ENCODE measurements at regions not wholly inside any gene's neighbourhood (a gene's known extent, or its start where the extent isn't known, plus 50 kb on each side); places are given as distances from the start of the nearest gene placed in this dataset.
"Not testable (repeated sequence)": the region's sequence is repeated elsewhere in the genome, so short reads cannot be mapped to it uniquely, and the experiment has no call there.

GRCh38 chrX:125422986-125423385, 103.3 kb downstream of the TEX13C start:
- H3K4me3 ChIP-seq (ENCODE audit: low read depth, low read length): no peak overlapping the region
- no peak for TF ChIP-seq CTCF (IDR thresholded peaks at IDR 0.05; ENCODE audit: low read depth, low read length)

GRCh38 chrX:125424536-125424935, 104.9 kb downstream of the TEX13C start:
- no peak for TF ChIP-seq CTCF (IDR thresholded peaks at IDR 0.05; ENCODE audit: low read depth, low read length)
- H3K4me3 ChIP-seq (ENCODE audit: low read depth, low read length): no peak overlapping the region

- H3K4me3 ChIP-seq (ENCODE audit: low read depth, low read length): no peak overlapping the region
- peak; percentile 13; the same call in 1 of the 2 replicates for TF ChIP-seq CTCF (IDR thresholded peaks at IDR 0.05; ENCODE audit: low read depth, low read length)
Measured at GRCh38 chrX:125436855-125437254, 117.2 kb downstream of the TEX13C start.

- no peak for TF ChIP-seq CTCF (IDR thresholded peaks at IDR 0.05; ENCODE audit: low read depth, low read length)
- H3K4me3 ChIP-seq (ENCODE audit: low read depth, low read length): no peak overlapping the region
Measured at GRCh38 chrX:125439194-125439849, 119.7 kb downstream of the TEX13C start.

GRCh38 chrX:125444659-125445058, 125.0 kb downstream of the TEX13C start:
- H3K4me3 ChIP-seq (ENCODE audit: low read depth, low read length): no peak overlapping the region
- TF ChIP-seq CTCF (IDR thresholded peaks at IDR 0.05; ENCODE audit: low read depth, low read length): no peak

GRCh38 chrX:125475482-125475881, 155.8 kb downstream of the TEX13C start:
- TF ChIP-seq CTCF (IDR thresholded peaks at IDR 0.05; ENCODE audit: low read depth, low read length): no peak

DNA sequence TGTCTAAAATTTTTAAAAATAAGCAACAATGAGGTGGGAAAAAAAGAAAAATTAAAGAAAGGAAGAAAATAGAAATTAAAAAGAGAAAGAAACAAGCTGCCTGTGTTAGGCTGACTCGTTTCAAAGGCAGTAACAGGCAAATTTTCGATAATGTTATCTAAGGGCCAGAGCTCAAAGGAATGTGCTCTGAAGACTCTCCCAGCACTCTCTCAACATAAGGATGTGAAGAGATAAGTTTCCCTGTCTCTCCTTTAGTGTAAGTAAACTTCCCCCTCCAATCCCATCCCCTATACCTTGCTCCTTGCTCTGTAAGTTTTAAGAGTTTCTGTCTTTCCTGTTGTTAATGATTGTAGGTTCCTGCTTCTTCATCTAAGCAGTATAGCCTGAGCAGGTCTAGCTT, 172.8 kb downstream of the TEX13C start:
- no peak overlapping the region for H3K4me3 ChIP-seq (ENCODE audit: low read depth, low read length)
- TF ChIP-seq CTCF (IDR thresholded peaks at IDR 0.05; ENCODE audit: low read depth, low read length): no peak

More at GRCh38 chrX:125475482-125475881, 155.8 kb downstream of the TEX13C start:
- no peak overlapping the region for H3K4me3 ChIP-seq (ENCODE audit: low read depth, low read length)

- not testable (repeated sequence) for H3K4me3 ChIP-seq (ENCODE audit: low read depth, low read length)
Measured at GRCh38 chrX:125493004-125493403, 173.3 kb downstream of the TEX13C start.
